ENCODE measurements at regions not wholly inside any gene's neighbourhood (a gene's known extent, or its start where the extent isn't known, plus 50 kb on each side); places are given as distances from the start of the nearest gene placed in this dataset.
"Not testable (repeated sequence)": the region's sequence is repeated elsewhere in the genome, so short reads cannot be mapped to it uniquely, and the experiment has no call there.

DNA sequence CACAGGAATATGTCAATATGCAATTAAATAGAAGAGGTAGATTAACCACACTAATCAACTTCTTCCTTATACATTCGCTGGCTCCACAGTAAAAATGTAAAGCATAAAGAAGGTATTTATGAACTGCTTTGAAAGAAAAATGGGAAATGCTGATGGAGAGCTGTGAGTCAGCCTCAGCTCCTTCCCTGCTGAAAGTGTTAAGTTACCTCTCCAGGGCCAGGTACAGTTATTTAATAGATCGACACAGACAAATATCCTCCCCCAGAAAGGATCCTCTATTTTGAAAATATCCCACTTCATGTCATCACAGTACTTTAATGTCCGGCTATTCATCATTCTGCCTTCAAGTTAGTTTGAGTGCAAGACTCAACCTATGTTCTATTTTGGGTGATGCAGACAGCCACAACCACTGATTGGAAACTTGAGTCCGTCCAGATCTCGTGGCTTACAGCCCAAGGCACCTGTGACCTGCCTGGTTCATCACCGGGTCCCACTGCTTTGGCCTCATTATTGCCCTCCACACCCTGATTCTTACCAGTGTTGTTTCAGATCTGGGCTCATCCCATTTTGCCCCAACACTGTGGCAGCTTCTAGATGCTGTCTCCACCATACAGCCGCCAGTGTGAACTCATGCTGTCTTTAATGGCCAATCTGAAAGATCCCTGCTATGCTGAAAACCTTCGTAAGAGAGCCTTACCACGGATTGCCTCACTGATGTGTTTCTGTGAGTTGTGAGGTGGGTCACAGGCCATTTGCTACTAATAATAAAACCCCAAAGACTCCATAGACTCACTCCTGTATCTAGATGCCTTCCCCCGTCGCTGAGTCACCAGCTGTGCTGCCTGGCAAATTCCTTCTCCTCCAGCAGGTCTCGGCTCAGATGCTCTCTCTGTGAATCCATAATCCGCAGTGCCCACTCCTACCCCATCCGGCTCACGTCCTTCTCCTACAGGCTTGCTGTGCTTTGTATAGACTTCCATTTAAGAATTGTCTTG is 56.2 kb upstream of the DDAH1 start:
- H4K20me1 ChIP-seq (replicated peaks; ENCODE audit: control insufficient read depth, extremely low read depth, insufficient read depth, low read length); H3K4me3 ChIP-seq (replicated peaks in 1 of 3; ENCODE audit: insufficient read depth in 1 of 3, low read depth in 1 of 3, low read length in 3 of 3); H3K9ac ChIP-seq (replicated peaks; ENCODE audit: extremely low read depth, insufficient read depth, low read length); H3K4me2 ChIP-seq (ENCODE audit: insufficient read depth, low read length); CTCF ChIA-PET; dilution Hi-C loops (cut with MboI; ENCODE audit: extremely low pct_ligation_motif_present, low sequenced_read_pairs); H3K79me2 ChIP-seq (ENCODE audit: control insufficient read depth, insufficient read depth, low read length); BruUV-seq (replicated peaks); H3K36me3 ChIP-seq (ENCODE audit: control insufficient read depth in 2 of 2, extremely low read depth in 1 of 2, insufficient read depth in 2 of 2, low read length in 2 of 2); H2AFZ ChIP-seq (ENCODE audit: low read depth, low read length); H3K27me3 ChIP-seq (ENCODE audit: control insufficient read depth in 2 of 2, insufficient read depth in 2 of 2, low read length in 2 of 2); H3K27ac ChIP-seq (ENCODE audit: insufficient read depth, low read depth, low read length); intact Hi-C loops (cut with micrococcal nuclease); H3K9me3 ChIP-seq (replicated peaks; ENCODE audit: control insufficient read depth, insufficient read depth, low read length); H3K4me1 ChIP-seq (ENCODE audit: control insufficient read depth, extremely low read depth, insufficient read depth, low read length); DNase-seq (ENCODE audit: low read depth, low spot score); FAIRE-seq; H3K9me1 ChIP-seq (replicated peaks; ENCODE audit: control insufficient read depth, extremely low read depth, insufficient read depth, low read length); POLR2A ChIA-PET: not testable (repeated sequence)

DNA sequence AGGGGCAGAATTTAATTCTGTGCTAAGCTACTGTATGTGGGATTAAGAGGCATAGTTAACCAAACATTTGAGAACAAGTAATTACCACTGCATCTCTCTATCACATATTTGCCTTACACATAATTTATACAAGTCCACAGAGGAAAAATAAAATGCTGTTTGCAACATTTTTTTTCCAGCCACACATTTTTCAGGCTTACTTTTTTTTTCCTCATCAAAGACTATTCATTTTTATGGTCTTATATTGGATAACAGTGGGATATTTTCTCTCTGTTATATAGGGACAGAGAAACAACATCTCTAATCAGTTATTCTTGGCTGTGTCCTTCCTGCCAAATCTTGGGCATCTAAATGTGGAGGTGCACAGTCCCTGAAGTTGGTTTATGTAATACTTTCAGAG is 57.5 kb upstream of the DDAH1 start:
- POLR2A ChIA-PET; H3K79me2 ChIP-seq (ENCODE audit: control insufficient read depth, insufficient read depth, low read length); H3K36me3 ChIP-seq (ENCODE audit: control insufficient read depth in 2 of 2, extremely low read depth in 1 of 2, insufficient read depth in 2 of 2, low read length in 2 of 2); H3K9ac ChIP-seq (replicated peaks; ENCODE audit: extremely low read depth, insufficient read depth, low read length); H3K9me1 ChIP-seq (replicated peaks; ENCODE audit: control insufficient read depth, extremely low read depth, insufficient read depth, low read length); H3K27me3 ChIP-seq (ENCODE audit: control insufficient read depth in 2 of 2, insufficient read depth in 2 of 2, low read length in 2 of 2); CTCF ChIA-PET; H4K20me1 ChIP-seq (replicated peaks; ENCODE audit: control insufficient read depth, extremely low read depth, insufficient read depth, low read length); BruUV-seq (replicated peaks); H3K4me2 ChIP-seq (ENCODE audit: insufficient read depth, low read length); H3K27ac ChIP-seq (ENCODE audit: insufficient read depth, low read depth, low read length); intact Hi-C loops (cut with micrococcal nuclease); H3K4me3 ChIP-seq (replicated peaks in 1 of 3; ENCODE audit: insufficient read depth in 1 of 3, low read depth in 1 of 3, low read length in 3 of 3); H3K9me3 ChIP-seq (replicated peaks; ENCODE audit: control insufficient read depth, insufficient read depth, low read length); DNase-seq (ENCODE audit: low read depth, low spot score); H3K4me1 ChIP-seq (ENCODE audit: control insufficient read depth, extremely low read depth, insufficient read depth, low read length); FAIRE-seq; dilution Hi-C loops (cut with MboI; ENCODE audit: extremely low pct_ligation_motif_present, low sequenced_read_pairs); H2AFZ ChIP-seq (ENCODE audit: low read depth, low read length): not testable (repeated sequence)

- H3K36me3 ChIP-seq (ENCODE audit: control insufficient read depth in 2 of 2, extremely low read depth in 1 of 2, insufficient read depth in 2 of 2, low read length in 2 of 2); H3K9me1 ChIP-seq (replicated peaks; ENCODE audit: control insufficient read depth, extremely low read depth, insufficient read depth, low read length); H3K9ac ChIP-seq (replicated peaks; ENCODE audit: extremely low read depth, insufficient read depth, low read length); FAIRE-seq; H3K79me2 ChIP-seq (ENCODE audit: control insufficient read depth, insufficient read depth, low read length); BruUV-seq (replicated peaks); H3K4me1 ChIP-seq (ENCODE audit: control insufficient read depth, extremely low read depth, insufficient read depth, low read length); POLR2A ChIA-PET; dilution Hi-C loops (cut with MboI; ENCODE audit: extremely low pct_ligation_motif_present, low sequenced_read_pairs); H3K4me2 ChIP-seq (ENCODE audit: insufficient read depth, low read length); H3K4me3 ChIP-seq (replicated peaks in 1 of 3; ENCODE audit: insufficient read depth in 1 of 3, low read depth in 1 of 3, low read length in 3 of 3); H3K27ac ChIP-seq (ENCODE audit: insufficient read depth, low read depth, low read length); H4K20me1 ChIP-seq (replicated peaks; ENCODE audit: control insufficient read depth, extremely low read depth, insufficient read depth, low read length); H3K27me3 ChIP-seq (ENCODE audit: control insufficient read depth in 2 of 2, insufficient read depth in 2 of 2, low read length in 2 of 2); intact Hi-C loops (cut with micrococcal nuclease); CTCF ChIA-PET; H2AFZ ChIP-seq (ENCODE audit: low read depth, low read length); DNase-seq (ENCODE audit: low read depth, low spot score); H3K9me3 ChIP-seq (replicated peaks; ENCODE audit: control insufficient read depth, insufficient read depth, low read length): not testable (repeated sequence)
Measured at GRCh38 chr1:85523061-85523460, 57.5 kb upstream of the CCN1 start.

Measured in endothelial cell of umbilical vein (primary cell).